H9 (cell line): ENCODE measurements at regions not wholly inside any gene's neighbourhood (a gene's known extent, or its start where the extent isn't known, plus 50 kb on each side); places are given as distances from the start of the nearest gene placed in this dataset.

ENCODE experiments used
- DNase-seq: peaks from one replicate; pipeline ENCODE4 v3.0.0-alpha.2; 2017
- H2AFZ ChIP-seq: one replicate; pipeline ENCODE4 v1.6.1; 2013; ENCODE audit warnings: mild to moderate bottlenecking, low read length, control low read depth, moderate library complexity
- H2AK5ac ChIP-seq: 2 replicates; pipeline ENCODE4 v1.6.1; 2013; ENCODE audit warnings: low read length, control low read depth, mixed read lengths; ENCODE audit not compliant: insufficient read length
- H2BK120ac ChIP-seq: one replicate; pipeline ENCODE4 v1.6.1; 2013; ENCODE audit warnings: low read depth, mild to moderate bottlenecking, low read length, control low read depth, inconsistent platforms; ENCODE audit not compliant: poor library complexity, severe bottlenecking
- H2BK12ac ChIP-seq: 2 replicates; pipeline ENCODE4 v1.6.1; 2013; ENCODE audit warnings: low read length, control low read depth, mixed read lengths, low read depth; ENCODE audit not compliant: insufficient read length
- H2BK15ac ChIP-seq: 2 replicates; pipeline ENCODE4 v1.6.1; 2013; ENCODE audit warnings: low read depth, low read length, control low read depth
- H2BK20ac ChIP-seq: one replicate; pipeline ENCODE4 v1.6.1; 2013; ENCODE audit warnings: low read depth, mild to moderate bottlenecking, low read length, control low read depth, inconsistent platforms; ENCODE audit not compliant: poor library complexity, severe bottlenecking
- H2BK5ac ChIP-seq: 2 replicates; pipeline ENCODE4 v1.6.1; 2013; ENCODE audit warnings: low read length, control low read depth, mixed read lengths; ENCODE audit not compliant: insufficient read length
- H3K14ac ChIP-seq: 2 replicates; pipeline ENCODE4 v1.6.1; 2013; ENCODE audit warnings: low read length, control low read depth; ENCODE audit not compliant: insufficient read depth
- H3K18ac ChIP-seq: 2 replicates; pipeline ENCODE4 v1.6.1; 2013; ENCODE audit warnings: low read depth, mild to moderate bottlenecking, mixed read lengths, low read length, control low read depth; ENCODE audit not compliant: insufficient read length
- H3K23ac ChIP-seq: 2 replicates; pipeline ENCODE4 v1.6.1; 2013; ENCODE audit warnings: low read length, control low read depth, mixed read lengths, low read depth; ENCODE audit not compliant: insufficient read length
- H3K23me2 ChIP-seq: 2 replicates; pipeline ENCODE4 v1.6.1; 2013; ENCODE audit warnings: low read depth, mild to moderate bottlenecking, mixed read lengths, low read length, control low read depth; ENCODE audit not compliant: insufficient read length, poor library complexity, severe bottlenecking
- H3K27ac ChIP-seq: 2 replicates; pipeline ENCODE4 v1.5.1; 2013; ENCODE audit warnings: low read length, control low read depth, mixed read lengths, low read depth; ENCODE audit not compliant: insufficient read length
- H3K27me3 ChIP-seq: 2 replicates; pipeline ENCODE4 v1.6.1; 2013; ENCODE audit warnings: low read length, control low read depth, inconsistent platforms; ENCODE audit not compliant: insufficient read depth
- H3K4ac ChIP-seq: 2 replicates; pipeline ENCODE4 v1.6.1; 2013; ENCODE audit warnings: low read depth, mild to moderate bottlenecking, control low read depth, inconsistent platforms, low read length, moderate library complexity
- H3K4me1 ChIP-seq: 2 replicates; pipeline ENCODE4 v1.6.1; 2013; ENCODE audit warnings: low read length, control low read depth, inconsistent platforms; ENCODE audit not compliant: insufficient read depth
- H3K4me2 ChIP-seq: 2 replicates; pipeline ENCODE4 v1.6.1; 2013; ENCODE audit warnings: low read length, control low read depth, mixed read lengths; ENCODE audit not compliant: insufficient read length, insufficient read depth
- H3K56ac ChIP-seq: 2 replicates; pipeline ENCODE4 v1.6.1; 2013; ENCODE audit warnings: low read depth, mild to moderate bottlenecking, mixed read lengths, low read length, control low read depth; ENCODE audit not compliant: insufficient read length
- H3K79me1 ChIP-seq: 2 replicates; pipeline ENCODE4 v1.6.1; 2013; ENCODE audit warnings: low read depth, mild to moderate bottlenecking, moderate library complexity, low read length, control low read depth, inconsistent platforms; ENCODE audit not compliant: insufficient read depth, poor library complexity, severe bottlenecking
- H3K79me2 ChIP-seq: 2 replicates; pipeline ENCODE4 v1.6.1; 2013; ENCODE audit warnings: low read length, control low read depth, inconsistent platforms; ENCODE audit not compliant: insufficient read depth
- H3K9ac ChIP-seq: 2 replicates; pipeline ENCODE4 v1.6.1; 2013; ENCODE audit warnings: low read length, control low read depth, mixed read lengths; ENCODE audit not compliant: insufficient read length; ENCODE audit errors: extremely low read depth
- H3K9me3 ChIP-seq: one replicate; pipeline ENCODE4 v1.6.1; 2013; ENCODE audit warnings: low read depth, low read length, inconsistent platforms; ENCODE audit not compliant: control insufficient read depth
- H3T11ph ChIP-seq: one replicate; pipeline ENCODE4 v1.6.1; 2013; ENCODE audit warnings: mild to moderate bottlenecking, low read length, control low read depth, inconsistent platforms
- H4K20me1 ChIP-seq: one replicate; pipeline ENCODE4 v1.6.1; 2013; ENCODE audit not compliant: control insufficient read depth, insufficient read length, insufficient read depth
- H4K5ac ChIP-seq: 2 replicates; pipeline ENCODE4 v1.6.1; 2013; ENCODE audit warnings: low read depth, mild to moderate bottlenecking, mixed read lengths, low read length, control low read depth; ENCODE audit not compliant: insufficient read length
- H4K8ac ChIP-seq: replicated peaks from 2 replicates; pipeline ENCODE4 v1.6.1; 2013; ENCODE audit warnings: low read length, control low read depth, mixed read lengths, low read depth; ENCODE audit not compliant: insufficient read length
- H4K91ac ChIP-seq: 2 replicates; pipeline ENCODE4 v1.6.1; 2013; ENCODE audit warnings: low read depth, mild to moderate bottlenecking, moderate library complexity, mixed read lengths, low read length, control low read depth; ENCODE audit not compliant: insufficient read length
- H3K27ac Mint-ChIP-seq, 3 experiments: 2 replicates in 2 of 3; 3 replicates in 1 of 3; pipeline ENCODE4 v1.8.0; 2020 to 2021; ENCODE audit warnings: mixed read lengths in 3 of 3, mild to moderate bottlenecking in 1 of 3, moderate library complexity in 1 of 3
- H3K27me3 Mint-ChIP-seq: 2 replicates; pipeline ENCODE4 v1.8.0; 2021; ENCODE audit warnings: low read depth, mild to moderate bottlenecking, moderate library complexity, mixed read lengths
- H3K36me3 Mint-ChIP-seq, 3 experiments: 2 replicates in 2 of 3; 3 replicates in 1 of 3; pipeline ENCODE4 v1.8.0; 2020 to 2021; ENCODE audit warnings: low read depth in 3 of 3, mixed read lengths in 3 of 3; ENCODE audit not compliant: insufficient read depth in 1 of 3
- H3K4me1 Mint-ChIP-seq, 2 experiments: 2 replicates each; pipeline ENCODE4 v1.8.0; 2020; ENCODE audit warnings: mixed read lengths in 2 of 2
- H3K4me3 Mint-ChIP-seq, 2 experiments: 2 replicates in 1 of 2; 3 replicates in 1 of 2; pipeline ENCODE4 v1.8.0; 2020 to 2021; ENCODE audit warnings: mild to moderate bottlenecking in 2 of 2, mixed read lengths in 2 of 2, moderate library complexity in 1 of 2
- H3K9me3 Mint-ChIP-seq, 2 experiments: 2 replicates in 1 of 2; 3 replicates in 1 of 2; pipeline ENCODE4 v1.8.0; 2020; ENCODE audit warnings: mild to moderate bottlenecking in 2 of 2, mixed read lengths in 2 of 2, moderate library complexity in 1 of 2
- CTCF ChIP-seq: fragments of 200-600 bp; sonication (generic); conservative IDR thresholded peaks from 3 replicates; pipeline ENCODE4 v1.8.0; 2021; ENCODE audit warnings: antibody characterized with exemption, mild to moderate bottlenecking
- WGBS: extraction: QIAGEN DNeasy Blood & Tissue Kit; methylation state at CpG from one replicate; pipeline ENCODE4 v1.1.7; 2013; ENCODE audit warnings: missing lambda C conversion rate, low lambda C conversion rate, mixed read lengths; ENCODE audit not compliant: insufficient read length; ENCODE audit errors: extremely low coverage; 5-methylcytosine and 5-hydroxymethylcytosine counted together

DNA sequence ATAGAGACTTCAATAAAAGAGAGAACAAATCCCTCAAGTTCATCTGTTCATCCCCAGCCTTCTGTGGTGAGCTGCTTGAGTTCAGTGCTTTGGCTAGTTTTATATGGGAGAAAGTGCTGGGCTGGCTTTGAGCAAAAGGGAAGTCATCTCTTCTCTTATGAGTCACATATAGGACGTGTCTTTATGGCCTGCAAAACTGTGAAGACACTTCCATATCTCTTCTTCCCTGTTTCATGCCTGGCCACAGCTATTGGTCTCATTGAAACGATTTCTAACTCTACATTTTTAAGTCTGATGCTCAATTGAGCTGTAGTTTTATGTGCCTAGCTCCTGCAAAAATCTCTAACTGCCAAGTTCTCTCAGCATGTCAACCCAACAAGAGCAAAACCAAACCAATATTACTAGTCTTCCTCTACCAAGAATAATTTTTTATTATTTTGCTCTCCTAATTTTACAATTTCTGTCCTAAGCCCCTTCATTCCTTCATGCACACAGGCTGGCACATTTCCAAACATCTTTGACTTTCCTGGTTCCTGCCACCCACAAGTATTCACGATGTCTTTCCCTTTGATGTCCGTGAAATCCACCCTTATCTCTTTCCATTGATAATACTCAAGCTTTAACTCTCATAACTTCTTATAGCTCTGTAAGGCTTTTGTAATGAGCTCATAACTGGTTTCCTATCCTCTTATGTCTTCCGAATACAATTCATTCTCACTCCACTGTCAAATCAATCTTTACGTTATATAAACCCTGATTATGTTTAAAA is 165.3 kb downstream of the BTC start:
- Histone ChIP-seq H2BK5ac (no peak overlapping the region), H3K79me2 (no peaks in the 10 kb centered on the region), H3K79me1 (no peaks in the 10 kb centered on the region), H4K8ac (no peak overlapping the region), H3K4ac (no peak overlapping the region), H2BK12ac (no peak overlapping the region), H2BK120ac (no peak overlapping the region), H3K23me2 (no peaks in the 10 kb centered on the region), H4K20me1 (no peaks in the 10 kb centered on the region), H3K9ac (no peak overlapping the region), H3K4me2 (no peak overlapping the region), H2BK20ac (no peak overlapping the region), H3T11ph (no peak overlapping the region), H3K4me1 (no peaks in the 10 kb centered on the region), H3K27ac (no peak overlapping the region), H4K5ac (no peak overlapping the region), H2BK15ac (no peak overlapping the region), H3K18ac (no peak overlapping the region), H4K91ac (no peak overlapping the region), H3K27me3 (no peaks in the 10 kb centered on the region), H3K9me3 (no peaks in the 10 kb centered on the region), H2AFZ (no peak overlapping the region), H3K56ac (no peak overlapping the region), H2AK5ac (no peak overlapping the region), H3K14ac (no peak overlapping the region), H3K23ac (no peak overlapping the region)
- Mint-ChIP-seq H3K27ac (no peak overlapping the region), H3K9me3 (no peaks in the 10 kb centered on the region), H3K4me1 (peaks cover 3 to 5% of the 10 kb centered on the region in 2 experiments; a peak in 1 of 4 replicates), H3K36me3 (no peaks in the 10 kb centered on the region), H3K4me3 (no peak overlapping the region), H3K27me3 (no peaks in the 10 kb centered on the region)
- DNase-seq: no peak
- no peak for TF ChIP-seq CTCF
- WGBS: 100% methylated on average over 2 of the region's 6 CpGs
